SK-N-SH (cell line): ENCODE measurements at regions not wholly inside any gene's neighbourhood (a gene's known extent, or its start where the extent isn't known, plus 50 kb on each side); places are given as distances from the start of the nearest gene placed in this dataset.

ENCODE experiments used
- CTCF ChIA-PET: fragments of 300-600, 350-600 bp; formaldehyde crosslinking; extraction: SDS; loops from one replicate; lab custom pipeline; 2021; lab: Yijun Ruan, JAX
- POLR2A ChIA-PET: fragments of 350-600 bp; sonication (Branson Sonifier 250); formaldehyde crosslinking; extraction: SDS; loops from one replicate; lab custom pipeline; 2020; ENCODE audit warnings: antibody characterized with exemption, inconsistent platforms; lab: Yijun Ruan, JAX
- DNase-seq: peaks from one replicate; pipeline ENCODE4 v3.0.0; 2012
- H2AFZ ChIP-seq: fragments of 200-600 bp; sonication (generic); 2 replicates; pipeline ENCODE4 v1.8.1; 2016; ENCODE audit warnings: antibody characterized with exemption, mild to moderate bottlenecking, low read depth
- H3F3A ChIP-seq: fragments of 200-600 bp; sonication (generic); replicated peaks from 2 replicates; pipeline ENCODE3; 2016; ENCODE audit warnings: antibody characterized with exemption, mild to moderate bottlenecking; ENCODE audit not compliant: insufficient read depth
- H3K27ac ChIP-seq, 2 experiments: fragments of 200-500 bp in 1 of 2; fragments of 200-600 bp in 1 of 2; sonication (Bioruptor generic) in 1 of 2; sonication (generic), shearing (Covaris generic) in 1 of 2; 2 replicates each; pipeline versions ENCODE4 v1.5.1 to v1.6.1; 2014 to 2016; ENCODE audit warnings: low read depth in 2 of 2, inconsistent platforms in 1 of 2, low read length in 1 of 2, mild to moderate bottlenecking in 1 of 2, mixed read lengths in 1 of 2
- H3K27me3 ChIP-seq: fragments of 200-600 bp; sonication (generic), shearing (Covaris generic); 2 replicates; pipeline ENCODE4 v1.6.1; 2016; ENCODE audit warnings: mixed run types; ENCODE audit not compliant: insufficient read depth
- H3K36me3 ChIP-seq, 2 experiments: fragments of 200-500 bp in 1 of 2; fragments of 200-600 bp in 1 of 2; sonication (Bioruptor generic) in 1 of 2; sonication (generic) in 1 of 2; replicated peaks in 1 of 2; 2 replicates each; pipeline versions ENCODE3 to v1.5.1; 2014 to 2016; ENCODE audit warnings: low read length in 1 of 2, mild to moderate bottlenecking in 1 of 2; ENCODE audit not compliant: insufficient read depth in 2 of 2, control insufficient read depth in 1 of 2
- H3K4me1 ChIP-seq, 2 experiments: fragments of 200-500 bp in 1 of 2; fragments of 200-600 bp in 1 of 2; sonication (Bioruptor generic) in 1 of 2; sonication (generic), shearing (Covaris generic) in 1 of 2; 2 replicates each; pipeline versions ENCODE4 v1.5.1 to v1.6.1; 2014 to 2016; ENCODE audit warnings: low read depth in 1 of 2, low read length in 1 of 2, mixed run types in 1 of 2; ENCODE audit not compliant: insufficient read depth in 2 of 2, control insufficient read depth in 1 of 2
- H3K4me2 ChIP-seq: fragments of 200-600 bp; sonication (generic), shearing (Covaris generic); 2 replicates; pipeline ENCODE4 v1.6.1; 2017; ENCODE audit warnings: mixed run types
- H3K4me3 ChIP-seq, 2 experiments: fragments of 200-500 bp in 1 of 2; fragments of 200-600 bp in 1 of 2; sonication (Bioruptor generic) in 1 of 2; sonication (generic), shearing (Covaris generic) in 1 of 2; 2 replicates each; pipeline versions ENCODE4 v1.5.1 to v1.8.1; 2014 to 2016; ENCODE audit warnings: low read depth in 2 of 2, inconsistent platforms in 1 of 2, low read length in 1 of 2, mild to moderate bottlenecking in 1 of 2, mixed read lengths in 1 of 2, moderate library complexity in 1 of 2
- H3K79me2 ChIP-seq: fragments of 200-600 bp; sonication (generic); 2 replicates; pipeline ENCODE4 v1.8.1; 2017; ENCODE audit warnings: mild to moderate bottlenecking; ENCODE audit not compliant: insufficient read depth
- H3K9ac ChIP-seq: fragments of 200-600 bp; sonication (generic); 2 replicates; pipeline ENCODE4 v1.6.1; 2017; ENCODE audit warnings: mixed run types
- H3K9me2 ChIP-seq: fragments of 200-600 bp; sonication (generic); 2 replicates; pipeline ENCODE4 v1.6.1; 2017; ENCODE audit warnings: mixed run types
- H3K9me3 ChIP-seq: fragments of 200-600 bp; sonication (generic); 2 replicates; pipeline ENCODE4 v1.6.1; 2017; ENCODE audit warnings: mixed run types, mild to moderate bottlenecking, moderate library complexity
- H4K20me1 ChIP-seq: fragments of 200-600 bp; sonication (generic); 2 replicates; pipeline ENCODE4 v1.6.1; 2017; ENCODE audit warnings: mild to moderate bottlenecking, mixed run types; ENCODE audit not compliant: insufficient read depth
- CHD2 ChIP-seq: fragments of 150-350 bp; IDR thresholded peaks from 2 replicates; pipeline ENCODE4 v1.6.1; 2018; ENCODE audit warnings: low read length; ENCODE audit not compliant: partially characterized antibody
- CTCF ChIP-seq: fragments of 200-600 bp; sonication (generic); IDR thresholded peaks from 2 replicates; pipeline ENCODE4 v1.6.1; 2017; ENCODE audit warnings: antibody characterized with exemption, mild to moderate bottlenecking, moderate library complexity
- ELF1 ChIP-seq: IDR thresholded peaks from 2 replicates; pipeline ENCODE4 v1.4.0; 2012
- EP300 ChIP-seq, 2 experiments: IDR thresholded peaks; 2 replicates each; pipeline versions ENCODE4 v1.4.0 to v1.6.1; 2012; ENCODE audit warnings: borderline replicate concordance in 1 of 2, low read depth in 1 of 2, low read length in 1 of 2
- FOXJ3 ChIP-seq: sonication (generic); formaldehyde crosslinking; IDR thresholded peaks from 2 replicates; pipeline ENCODE4 v1.5.1; 2020; ENCODE audit warnings: mild to moderate bottlenecking, missing genetic modification reagents
- MAX ChIP-seq: IDR thresholded peaks from 2 replicates; pipeline ENCODE4 v1.4.0; 2012; ENCODE audit warnings: low read depth
- MEF2A ChIP-seq: IDR thresholded peaks from 2 replicates; pipeline ENCODE4 v1.4.0; 2012; ENCODE audit warnings: low read depth, borderline replicate concordance
- PBX3 ChIP-seq: IDR thresholded peaks from 2 replicates; pipeline ENCODE4; 2012
- RFX5 ChIP-seq: IDR thresholded peaks from 2 replicates; pipeline ENCODE4 v1.6.1; 2012; ENCODE audit warnings: mild to moderate bottlenecking, improper control_type of control experiment, low read length
- SMC3 ChIP-seq: IDR thresholded peaks from 2 replicates; pipeline ENCODE4 v1.6.1; 2012; ENCODE audit warnings: low read depth, low read length, improper control_type of control experiment
- TCF12 ChIP-seq: IDR thresholded peaks from 2 replicates; pipeline ENCODE4 v1.4.0; 2012
- USF1 ChIP-seq: IDR thresholded peaks from 2 replicates; pipeline ENCODE4 v1.4.0; 2012; ENCODE audit warnings: low read depth, borderline replicate concordance
- USF2 ChIP-seq: fragments of 150-350 bp; IDR thresholded peaks from 2 replicates; pipeline ENCODE4 v1.6.1; 2017; ENCODE audit warnings: antibody characterized with exemption, low read length, low read depth, borderline replicate concordance
- YY1 ChIP-seq: IDR thresholded peaks from 2 replicates; pipeline ENCODE4 v1.4.0; 2012; ENCODE audit warnings: low read depth, mild to moderate bottlenecking
- WGBS: methylation state at CpG from one replicate; pipeline ENCODE4 v1.1.6; 2017; ENCODE audit warnings: low lambda C conversion rate; 5-methylcytosine and 5-hydroxymethylcytosine counted together

- TF ChIP-seq USF1, result no peak
- no peak for TF ChIP-seq MAX
- no peak for TF ChIP-seq MEF2A
- no peak for TF ChIP-seq TCF12
- TF ChIP-seq RFX5, result no peak
- no peak for TF ChIP-seq FOXJ3
- no peak for TF ChIP-seq CTCF
- TF ChIP-seq CHD2, result no peak
- TF ChIP-seq YY1, result no peak
- no peak for TF ChIP-seq USF2
Measured at GRCh38 chr4:171448358-171448757, 364.8 kb upstream of the GALNTL6 start (continued).

GRCh38 chr4:171441300-171441941 is 371.8 kb upstream of the GALNTL6 start:
- Histone ChIP-seq H2AFZ (no peak overlapping the region), H3K4me2 (no peak overlapping the region), H3K9me2 (no peaks in the 10 kb centered on the region), H3K36me3 (no peaks in the 10 kb centered on the region), H3K27me3 (no peaks in the 10 kb centered on the region), H3K4me3 (no peak overlapping the region), H3K9me3 (no peaks in the 10 kb centered on the region), H3K79me2 (no peaks in the 10 kb centered on the region), H3K4me1 (no peaks in the 10 kb centered on the region), H3K9ac (no peak overlapping the region), H3K27ac (no peak overlapping the region), H4K20me1 (no peaks in the 10 kb centered on the region), H3F3A (no peaks in the 10 kb centered on the region)
- CTCF ChIA-PET, result no interaction called here
- TF ChIP-seq EP300 (IDR thresholded peaks at IDR 0.05; ENCODE audit: borderline replicate concordance in 1 of 2, low read depth in 1 of 2, low read length in 1 of 2) (no peak), PBX3 (no peak), ELF1 (no peak), USF1 (no peak), CHD2 (no peak), TCF12 (no peak), SMC3 (no peak)
- POLR2A ChIA-PET, result no interaction called here
- 0% methylated on average over 1 of the region's 1 CpG for WGBS
- no peak for DNase-seq
